ENCODE measurements at regions not wholly inside any gene's neighbourhood (a gene's known extent, or its start where the extent isn't known, plus 50 kb on each side); places are given as distances from the start of the nearest gene placed in this dataset.

GRCh38 chr5:89615839-89616518, 733.0 kb upstream of the MEF2C start:
- no peak for DNase-seq (ENCODE audit: extremely low spot score, insufficient read length, low read depth)
- no peak for FAIRE-seq

GRCh38 chr5:89613222-89613956, 730.4 kb upstream of the MEF2C start:
- DNase-seq (ENCODE audit: extremely low spot score, insufficient read length, low read depth): no peak

GRCh38 chr5:89606939-89607534, 724.1 kb upstream of the MEF2C start:
- FAIRE-seq (no peak), DNase-seq (ENCODE audit: extremely low spot score, insufficient read length, low read depth) (no peak)

More at GRCh38 chr5:89613222-89613956, 730.4 kb upstream of the MEF2C start:
- no peak for FAIRE-seq

GRCh38 chr5:89604342-89604741, 721.4 kb upstream of the MEF2C start:
- DNase-seq (ENCODE audit: extremely low spot score, insufficient read length, low read depth) (no peak), FAIRE-seq (no peak)

- DNase-seq (ENCODE audit: extremely low spot score, insufficient read length, low read depth): no peak
- FAIRE-seq: no peak
Measured at GRCh38 chr5:89601880-89602279, 718.9 kb upstream of the MEF2C start.

- DNase-seq (ENCODE audit: extremely low spot score, insufficient read length, low read depth): no peak
- FAIRE-seq: no peak
Measured at GRCh38 chr5:89597878-89598277, 714.9 kb upstream of the MEF2C start.

GRCh38 chr5:89596821-89597220, 713.8 kb upstream of the MEF2C start:
- no peak for DNase-seq (ENCODE audit: extremely low spot score, insufficient read length, low read depth)
- no peak for FAIRE-seq

- DNase-seq (ENCODE audit: extremely low spot score, insufficient read length, low read depth) (no peak), FAIRE-seq (no peak)
Measured at GRCh38 chr5:89595056-89595455, 712.1 kb upstream of the MEF2C start.

- FAIRE-seq (no peak), DNase-seq (ENCODE audit: extremely low spot score, insufficient read length, low read depth) (no peak)
Measured at GRCh38 chr5:89584339-89584956, 701.5 kb upstream of the MEF2C start.

- FAIRE-seq: no peak
Measured at GRCh38 chr5:89583534-89583933, 700.5 kb upstream of the MEF2C start.

GRCh38 chr5:89582768-89583339, 699.9 kb upstream of the MEF2C start:
- no peak for FAIRE-seq
- DNase-seq (ENCODE audit: extremely low spot score, insufficient read length, low read depth): no peak

More at GRCh38 chr5:89583534-89583933, 700.5 kb upstream of the MEF2C start:
- no peak for DNase-seq (ENCODE audit: extremely low spot score, insufficient read length, low read depth)

- DNase-seq (ENCODE audit: extremely low spot score, insufficient read length, low read depth): no peak
- FAIRE-seq: no peak
Measured at GRCh38 chr5:89580976-89581375, 698.0 kb upstream of the MEF2C start.

GRCh38 chr5:89575319-89575718, 692.3 kb upstream of the MEF2C start:
- FAIRE-seq: no peak

GRCh38 chr5:89573345-89573744, 690.4 kb upstream of the MEF2C start:
- DNase-seq (ENCODE audit: extremely low spot score, insufficient read length, low read depth): no peak
- FAIRE-seq: no peak

More at GRCh38 chr5:89575319-89575718, 692.3 kb upstream of the MEF2C start:
- DNase-seq (ENCODE audit: extremely low spot score, insufficient read length, low read depth): no peak

- no peak for DNase-seq (ENCODE audit: extremely low spot score, insufficient read length, low read depth)
Measured at GRCh38 chr5:89572696-89573095, 689.7 kb upstream of the MEF2C start.

GRCh38 chr5:89570557-89570956, 687.6 kb upstream of the MEF2C start:
- DNase-seq (ENCODE audit: extremely low spot score, insufficient read length, low read depth) (no peak), FAIRE-seq (no peak)

More at GRCh38 chr5:89572696-89573095, 689.7 kb upstream of the MEF2C start:
- no peak for FAIRE-seq

GRCh38 chr5:89566340-89566739, 683.4 kb upstream of the MEF2C start:
- FAIRE-seq (no peak), DNase-seq (ENCODE audit: extremely low spot score, insufficient read length, low read depth) (no peak)

- no peak for FAIRE-seq
Measured at GRCh38 chr5:89560696-89561095, 677.7 kb upstream of the MEF2C start.

GRCh38 chr5:89556215-89556913, 673.4 kb upstream of the MEF2C start:
- DNase-seq (ENCODE audit: extremely low spot score, insufficient read length, low read depth) (no peak), FAIRE-seq (no peak)

More at GRCh38 chr5:89560696-89561095, 677.7 kb upstream of the MEF2C start:
- no peak for DNase-seq (ENCODE audit: extremely low spot score, insufficient read length, low read depth)

GRCh38 chr5:89546657-89547056, 663.7 kb upstream of the MEF2C start:
- no peak for FAIRE-seq

More at GRCh38 chr5:89546657-89547056, 663.7 kb upstream of the MEF2C start:
- no peak for DNase-seq (ENCODE audit: extremely low spot score, insufficient read length, low read depth)
